GM12878 (cell line): ENCODE measurements at regions not wholly inside any gene's neighbourhood (a gene's known extent, or its start where the extent isn't known, plus 50 kb on each side); places are given as distances from the start of the nearest gene placed in this dataset.

Source experiments
- ATAC-seq: fragments of 200-7000 bp; cut with Tn5 transposase; 3 replicates; pipeline ENCODE4 v1.9.1; 2020; ENCODE audit warnings: mild to moderate bottlenecking, moderate library complexity
- BruUV-seq: library from RNA; stranded (reverse); fragments of 400-500 nt; replicated peaks from 2 replicates; lab custom pipeline; 2021; lab: Mats Ljungman, UMichigan
- CTCF ChIA-PET: fragments of 300-600 bp; sonication (Branson Sonifier 250); formaldehyde crosslinking; extraction: SDS; loops from one replicate; lab custom pipeline; 2021; ENCODE audit warnings: inconsistent platforms; lab: Yijun Ruan, JAX
- POLR2A ChIA-PET: fragments of 350-600 bp; formaldehyde crosslinking; extraction: SDS; loops from one replicate; lab custom pipeline; 2021; ENCODE audit warnings: inconsistent platforms; lab: Charles Lee
- RAD21 ChIA-PET: fragments of 300-600 bp; sonication (Branson Sonifier 250); formaldehyde crosslinking; loops from one replicate; lab custom pipeline; 2023; ENCODE audit warnings: antibody characterized with exemption; ENCODE audit not compliant: unreplicated experiment; lab: Charles Lee
- SMC1A ChIA-PET: fragments of 300-600 bp; sonication (Branson Sonifier 250); formaldehyde crosslinking; loops from one replicate; lab custom pipeline; 2023; ENCODE audit not compliant: unreplicated experiment, uncharacterized antibody; lab: Charles Lee
- DNase-seq: peaks from one replicate; pipeline ENCODE4 v3.0.0-alpha.2; 2011; ENCODE audit warnings: low read depth, low spot score
- FAIRE-seq: peaks from 3 replicates; lab custom pipeline; 2011; peaks lifted over from hg19 to GRCh38; lab: Jason Lieb, UNC
- H2AFZ ChIP-seq: 2 replicates; pipeline ENCODE4 v1.6.0; 2011; ENCODE audit warnings: low read depth, low read length, control low read depth; ENCODE audit not compliant: control insufficient read depth
- H3K27ac ChIP-seq: 2 replicates; pipeline ENCODE4 v1.5.1; 2011; ENCODE audit warnings: control low read depth; ENCODE audit not compliant: control insufficient read depth, insufficient read depth
- H3K27me3 ChIP-seq, 2 experiments: replicated peaks in 1 of 2; 2 replicates each; pipeline versions ENCODE4 v1.6.0 to v1.6.1; 2011; ENCODE audit warnings: low read length in 1 of 2; ENCODE audit not compliant: control insufficient read depth in 2 of 2, insufficient read depth in 2 of 2
- H3K36me3 ChIP-seq, 2 experiments: 2 replicates each; pipeline ENCODE4 v1.5.1; 2011; ENCODE audit warnings: low read length in 1 of 2; ENCODE audit not compliant: control insufficient read depth in 2 of 2, insufficient read depth in 2 of 2
- H3K4me1 ChIP-seq: 2 replicates; pipeline ENCODE4 v1.6.1; 2011; ENCODE audit warnings: mild to moderate bottlenecking, low read length, moderate library complexity, mixed read lengths; ENCODE audit not compliant: control insufficient read depth, insufficient read depth
- H3K4me2 ChIP-seq: 2 replicates; pipeline ENCODE4 v1.6.0; 2011; ENCODE audit warnings: control low read depth; ENCODE audit not compliant: control insufficient read depth, insufficient read depth
- H3K4me3 ChIP-seq: fragments of 200-600 bp; sonication (generic); 2 replicates; pipeline ENCODE4 v1.5.1; 2016
- H3K79me2 ChIP-seq: 2 replicates; pipeline ENCODE4 v1.6.0; 2011; ENCODE audit warnings: low read length; ENCODE audit not compliant: control insufficient read depth, insufficient read depth
- H3K9ac ChIP-seq: 2 replicates; pipeline ENCODE4 v1.8.0; 2011; ENCODE audit warnings: low read length, control low read depth, mixed read lengths; ENCODE audit not compliant: control insufficient read depth, insufficient read depth
- H3K9me3 ChIP-seq: replicated peaks from 3 replicates; pipeline ENCODE4 v1.5.1; 2011; ENCODE audit warnings: mild to moderate bottlenecking, low read length; ENCODE audit not compliant: control insufficient read depth, insufficient read depth
- H4K20me1 ChIP-seq: 2 replicates; pipeline ENCODE4 v1.6.0; 2011; ENCODE audit not compliant: control insufficient read depth, insufficient read depth
- ATF7 ChIP-seq: fragments of 450-650 bp; IDR thresholded peaks from 2 replicates; pipeline ENCODE4 v1.6.1; 2016; ENCODE audit warnings: low read depth, mild to moderate bottlenecking
- BACH1 ChIP-seq: fragments of 450-650 bp; IDR thresholded peaks from 2 replicates; pipeline ENCODE4 v1.6.1; 2017; ENCODE audit warnings: mild to moderate bottlenecking, borderline replicate concordance
- BCL11A ChIP-seq: IDR thresholded peaks from 2 replicates; pipeline ENCODE4 v1.6.1; 2011; ENCODE audit warnings: low read depth, low read length
- BHLHE40 ChIP-seq, 2 experiments: fragments of 450-650 bp in 1 of 2; IDR thresholded peaks; 2 replicates each; pipeline ENCODE4 v1.6.1; 2011 to 2017; ENCODE audit warnings: low read depth in 2 of 2, borderline replicate concordance in 1 of 2, improper control_type of control experiment in 1 of 2, low read length in 1 of 2, mild to moderate bottlenecking in 1 of 2
- CREM ChIP-seq: IDR thresholded peaks from 2 replicates; pipeline ENCODE4 v1.6.1; 2014; ENCODE audit warnings: antibody characterized with exemption, low read depth
- DPF2 ChIP-seq: fragments of 450-650 bp; IDR thresholded peaks from 2 replicates; pipeline ENCODE4 v1.6.1; 2017; ENCODE audit warnings: mild to moderate bottlenecking
- EP300 ChIP-seq, 2 experiments: fragments of 150-350 bp in 1 of 2; IDR thresholded peaks; 2 replicates each; pipeline ENCODE4 v1.6.1; 2011 to 2012; ENCODE audit warnings: low read depth in 2 of 2, low read length in 2 of 2, borderline replicate concordance in 1 of 2, improper control_type of control experiment in 1 of 2, inconsistent platforms in 1 of 2; ENCODE audit not compliant: control insufficient read depth in 1 of 2
- ESRRA ChIP-seq: IDR thresholded peaks from 2 replicates; pipeline ENCODE4 v1.6.1; 2012; ENCODE audit warnings: mild to moderate bottlenecking, low read length, improper control_type of control experiment
- IKZF1 ChIP-seq: fragments of 450-650 bp; conservative IDR thresholded peaks from 2 replicates; pipeline ENCODE4 v1.6.1; 2017; ENCODE audit warnings: antibody characterized with exemption, mild to moderate bottlenecking
- IKZF2 ChIP-seq, 2 experiments: fragments of 450-650 bp; IDR thresholded peaks; 2 replicates each; pipeline ENCODE4 v1.6.1; 2017; ENCODE audit warnings: mild to moderate bottlenecking in 2 of 2, moderate library complexity in 2 of 2
- MTA2 ChIP-seq: fragments of 450-650 bp; IDR thresholded peaks from 2 replicates; pipeline ENCODE4 v1.6.1; 2016; ENCODE audit warnings: low read depth, mild to moderate bottlenecking, moderate library complexity
- NR2F1 ChIP-seq: fragments of 450-650 bp; conservative IDR thresholded peaks from 2 replicates; pipeline ENCODE4 v1.6.1; 2017; ENCODE audit warnings: mild to moderate bottlenecking
- POU2F2 ChIP-seq: IDR thresholded peaks from 3 replicates; pipeline ENCODE4 v1.6.1; 2011; ENCODE audit warnings: low read depth, mild to moderate bottlenecking, low read length, borderline replicate concordance
- RFX5 ChIP-seq: IDR thresholded peaks from 2 replicates; pipeline ENCODE4 v1.6.1; 2011; ENCODE audit warnings: low read depth, low read length, improper control_type of control experiment
- SPI1 ChIP-seq: IDR thresholded peaks from 2 replicates; pipeline ENCODE4 v1.6.1; 2011; ENCODE audit warnings: low read depth, mild to moderate bottlenecking, low read length, moderate library complexity, borderline replicate concordance; ENCODE audit not compliant: insufficient read depth
- STAT1 ChIP-seq: fragments of 450-650 bp; conservative IDR thresholded peaks from 2 replicates; pipeline ENCODE4 v1.6.1; 2014; ENCODE audit warnings: antibody characterized with exemption, mild to moderate bottlenecking
- ZNF207 ChIP-seq: fragments of 450-650 bp; IDR thresholded peaks from 2 replicates; pipeline ENCODE4 v1.6.1; 2014; ENCODE audit warnings: antibody characterized with exemption, mild to moderate bottlenecking, borderline replicate concordance
- ZNF24 ChIP-seq: fragments of 450-650 bp; IDR thresholded peaks from 2 replicates; pipeline ENCODE4 v1.6.1; 2017; ENCODE audit warnings: antibody characterized with exemption, mild to moderate bottlenecking
- WGBS: methylation state at CpG from one replicate; pipeline ENCODE4 v1.1.6; 2016; ENCODE audit warnings: low lambda C conversion rate; ENCODE audit not compliant: insufficient replicate concordance, insufficient coverage; ENCODE audit errors: missing lambda C conversion rate; 5-methylcytosine and 5-hydroxymethylcytosine counted together
- in situ Hi-C: fragments of 300-500 bp; cut with MboI; formaldehyde crosslinking; loops from 9 replicates; pipeline ENCODE4 v1.14.3; 2018; ENCODE audit warnings: mixed read lengths
- intact Hi-C: fragments of 100-400 bp; cut with micrococcal nuclease; formaldehyde crosslinking; loops from one replicate; pipeline ENCODE4 v1.14.2; 2022; ENCODE audit not compliant: unreplicated experiment
- TF ChIP-seq, protein P1 (sequence below): fragments of 450-650 bp; IDR thresholded peaks from 2 replicates; pipeline ENCODE4 v1.6.1; 2017; ENCODE audit warnings: low read depth, mild to moderate bottlenecking, moderate library complexity
- TF ChIP-seq, protein P2 (sequence below): IDR thresholded peaks from 2 replicates; pipeline ENCODE4 v1.6.1; 2011; ENCODE audit warnings: mild to moderate bottlenecking, low read depth, low read length, moderate library complexity; ENCODE audit not compliant: insufficient replicate concordance
- TF ChIP-seq, protein P3 (sequence below): fragments of 450-650 bp; IDR thresholded peaks from 2 replicates; pipeline ENCODE4 v1.6.1; 2016; ENCODE audit warnings: mild to moderate bottlenecking

DNA sequence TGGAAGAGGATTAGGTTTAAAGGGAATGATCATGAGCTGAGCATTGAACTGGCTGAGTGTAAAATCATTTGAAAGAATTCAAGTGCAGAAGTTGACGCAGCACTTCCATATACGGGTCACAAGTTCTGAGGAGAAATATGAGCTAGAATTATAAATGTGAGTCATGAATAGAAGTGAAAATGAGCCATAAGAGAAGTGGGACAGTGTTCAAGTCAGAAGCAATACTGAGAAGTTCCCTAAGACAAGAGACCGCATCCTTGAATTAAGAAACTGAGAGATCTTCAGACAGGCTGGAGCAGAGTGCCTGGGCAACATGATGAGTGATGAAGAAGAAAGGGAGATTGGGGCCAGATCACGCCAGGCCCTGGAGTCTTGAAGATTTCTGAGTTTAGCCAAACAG, 209.7 kb downstream of the TBX18 start:
- no peaks in the 10 kb centered on the region for H3K36me3 ChIP-seq
- ChIA-PET POLR2A (interaction anchor here (0.7 kb wide), 1 partner anchor 20 kb away, joined by 3 read pairs; no protein-coding TSS in a partner anchor), CTCF (interaction anchor here (0.7 to 2.0 kb wide), 4 partner anchors 17 to 199 kb away, joined by 3 to 6 read pairs (median 3); no protein-coding TSS in a partner anchor), RAD21 (interaction anchor here (0.5 to 1.0 kb wide), 2 partner anchors 15 to 28 kb away, joined by 3 read pairs; no protein-coding TSS in a partner anchor), SMC1A (interaction anchor here (0.6 to 1.3 kb wide), 13 partner anchors 8 to 327 kb away, joined by 3 to 7 read pairs (median 3); partner anchors contain the start of gene CEP162)
- H3K4me2 ChIP-seq: no peak overlapping the region
- no peaks in the 10 kb centered on the region for H3K27me3 ChIP-seq
- no peak overlapping the region for H3K27ac ChIP-seq
- H3K4me3 ChIP-seq: no peak overlapping the region
- no peak overlapping the region for H3K9ac ChIP-seq
- peak; percentile 49 for FAIRE-seq
- WGBS: 46% methylated on average over 4 of the region's 4 CpGs
- H3K9me3 ChIP-seq: no peaks in the 10 kb centered on the region
- peak; percentile 96 for ATAC-seq
- H3K79me2 ChIP-seq: no peaks in the 10 kb centered on the region
- in situ Hi-C loops: no loop called here
- no peak for DNase-seq
- H4K20me1 ChIP-seq: no peaks in the 10 kb centered on the region
- BruUV-seq: no TSS peak
- TF ChIP-seq, protein P1, sequence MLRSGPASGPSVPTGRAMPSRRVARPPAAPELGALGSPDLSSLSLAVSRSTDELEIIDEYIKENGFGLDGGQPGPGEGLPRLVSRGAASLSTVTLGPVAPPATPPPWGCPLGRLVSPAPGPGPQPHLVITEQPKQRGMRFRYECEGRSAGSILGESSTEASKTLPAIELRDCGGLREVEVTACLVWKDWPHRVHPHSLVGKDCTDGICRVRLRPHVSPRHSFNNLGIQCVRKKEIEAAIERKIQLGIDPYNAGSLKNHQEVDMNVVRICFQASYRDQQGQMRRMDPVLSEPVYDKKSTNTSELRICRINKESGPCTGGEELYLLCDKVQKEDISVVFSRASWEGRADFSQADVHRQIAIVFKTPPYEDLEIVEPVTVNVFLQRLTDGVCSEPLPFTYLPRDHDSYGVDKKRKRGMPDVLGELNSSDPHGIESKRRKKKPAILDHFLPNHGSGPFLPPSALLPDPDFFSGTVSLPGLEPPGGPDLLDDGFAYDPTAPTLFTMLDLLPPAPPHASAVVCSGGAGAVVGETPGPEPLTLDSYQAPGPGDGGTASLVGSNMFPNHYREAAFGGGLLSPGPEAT: peak; percentile 55; the same call in 1 of the 2 replicates
- TF ChIP-seq CREM: no peak
- TF ChIP-seq ZNF24: 0 out of 2 replicates have a peak, but pooled peaks have one; percentile 30
- TF ChIP-seq POU2F2: no peak
- TF ChIP-seq ESRRA: no peak
- TF ChIP-seq, protein P2, sequence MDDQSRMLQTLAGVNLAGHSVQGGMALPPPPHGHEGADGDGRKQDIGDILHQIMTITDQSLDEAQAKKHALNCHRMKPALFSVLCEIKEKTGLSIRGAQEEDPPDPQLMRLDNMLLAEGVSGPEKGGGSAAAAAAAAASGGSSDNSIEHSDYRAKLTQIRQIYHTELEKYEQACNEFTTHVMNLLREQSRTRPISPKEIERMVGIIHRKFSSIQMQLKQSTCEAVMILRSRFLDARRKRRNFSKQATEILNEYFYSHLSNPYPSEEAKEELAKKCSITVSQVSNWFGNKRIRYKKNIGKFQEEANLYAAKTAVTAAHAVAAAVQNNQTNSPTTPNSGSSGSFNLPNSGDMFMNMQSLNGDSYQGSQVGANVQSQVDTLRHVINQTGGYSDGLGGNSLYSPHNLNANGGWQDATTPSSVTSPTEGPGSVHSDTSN: peak; percentile 11
- TF ChIP-seq BCL11A: peak; percentile 40; the same call in 1 of the 2 replicates
- TF ChIP-seq DPF2: peak; percentile 63
- TF ChIP-seq SPI1: peak; percentile 63; the same call in 1 of the 2 replicates
- 0 out of 2 replicates have a peak, but pooled peaks have one; percentile 37 for TF ChIP-seq NR2F1
- TF ChIP-seq BHLHE40 (IDR thresholded peaks at IDR 0.05; ENCODE audit: borderline replicate concordance in 1 of 2, low read depth in 2 of 2, low read length in 1 of 2): peak in 1 of 2 experiments; percentile 24; a peak in 1 of 4 replicates
- TF ChIP-seq IKZF2 (IDR thresholded peaks at IDR 0.05): peak; percentile 87 to 92
- TF ChIP-seq STAT1: no peak
- TF ChIP-seq, protein P3, sequence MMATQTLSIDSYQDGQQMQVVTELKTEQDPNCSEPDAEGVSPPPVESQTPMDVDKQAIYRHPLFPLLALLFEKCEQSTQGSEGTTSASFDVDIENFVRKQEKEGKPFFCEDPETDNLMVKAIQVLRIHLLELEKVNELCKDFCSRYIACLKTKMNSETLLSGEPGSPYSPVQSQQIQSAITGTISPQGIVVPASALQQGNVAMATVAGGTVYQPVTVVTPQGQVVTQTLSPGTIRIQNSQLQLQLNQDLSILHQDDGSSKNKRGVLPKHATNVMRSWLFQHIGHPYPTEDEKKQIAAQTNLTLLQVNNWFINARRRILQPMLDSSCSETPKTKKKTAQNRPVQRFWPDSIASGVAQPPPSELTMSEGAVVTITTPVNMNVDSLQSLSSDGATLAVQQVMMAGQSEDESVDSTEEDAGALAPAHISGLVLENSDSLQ: 0 out of 2 replicates have a peak, but pooled peaks have one; percentile 17
- TF ChIP-seq ATF7: peak; percentile 72
- peak; percentile 63; the same call in 1 of the 2 replicates for TF ChIP-seq BACH1
- TF ChIP-seq RFX5: no peak
- peak; percentile 72; the same call in 1 of the 2 replicates for TF ChIP-seq IKZF1
- TF ChIP-seq MTA2: peak; percentile 88
- TF ChIP-seq EP300 (IDR thresholded peaks at IDR 0.05; ENCODE audit: borderline replicate concordance in 1 of 2, control insufficient read depth in 1 of 2, low read depth in 2 of 2, low read length in 2 of 2): peak in 1 of 2 experiments; percentile 77; a peak in 1 of 4 replicates
- no peak for TF ChIP-seq ZNF207
- H3K4me1 ChIP-seq: no peaks in the 10 kb centered on the region
- intact Hi-C loops: no loop called here
- H2AFZ ChIP-seq: no peak overlapping the region
